NB4 (cell line): ENCODE measurements at regions not wholly inside any gene's neighbourhood (a gene's known extent, or its start where the extent isn't known, plus 50 kb on each side); places are given as distances from the start of the nearest gene placed in this dataset.

Source experiments
- MYC ChIP-seq: IDR thresholded peaks from 2 replicates; pipeline ENCODE4 v1.6.1; 2011; ENCODE audit warnings: low read depth, low read length
- TF ChIP-seq, protein P1 (sequence below): IDR thresholded peaks from one replicate; pipeline ENCODE4 v1.5.1; 2012; ENCODE audit warnings: low read depth, low read length

DNA sequence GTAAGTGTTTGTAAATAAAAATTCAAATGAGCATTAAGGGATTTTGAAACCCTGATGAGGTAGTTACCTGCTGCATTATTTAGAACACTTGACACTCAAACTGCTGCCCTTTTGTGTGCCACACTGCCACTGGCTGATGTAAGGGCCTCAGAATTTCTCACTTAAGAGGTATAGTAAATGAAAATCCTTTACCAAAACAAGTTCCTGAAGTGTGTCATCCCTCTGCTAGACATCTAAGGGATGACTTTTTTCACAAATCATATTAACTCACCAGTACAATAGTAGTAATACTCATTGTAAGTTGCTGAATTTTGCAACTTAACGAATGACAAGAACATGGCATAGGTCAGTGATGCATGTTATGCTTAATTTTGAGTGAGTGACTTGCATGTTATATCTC is 274.9 kb upstream of the UBE2E3 start:
- TF ChIP-seq, protein P1, sequence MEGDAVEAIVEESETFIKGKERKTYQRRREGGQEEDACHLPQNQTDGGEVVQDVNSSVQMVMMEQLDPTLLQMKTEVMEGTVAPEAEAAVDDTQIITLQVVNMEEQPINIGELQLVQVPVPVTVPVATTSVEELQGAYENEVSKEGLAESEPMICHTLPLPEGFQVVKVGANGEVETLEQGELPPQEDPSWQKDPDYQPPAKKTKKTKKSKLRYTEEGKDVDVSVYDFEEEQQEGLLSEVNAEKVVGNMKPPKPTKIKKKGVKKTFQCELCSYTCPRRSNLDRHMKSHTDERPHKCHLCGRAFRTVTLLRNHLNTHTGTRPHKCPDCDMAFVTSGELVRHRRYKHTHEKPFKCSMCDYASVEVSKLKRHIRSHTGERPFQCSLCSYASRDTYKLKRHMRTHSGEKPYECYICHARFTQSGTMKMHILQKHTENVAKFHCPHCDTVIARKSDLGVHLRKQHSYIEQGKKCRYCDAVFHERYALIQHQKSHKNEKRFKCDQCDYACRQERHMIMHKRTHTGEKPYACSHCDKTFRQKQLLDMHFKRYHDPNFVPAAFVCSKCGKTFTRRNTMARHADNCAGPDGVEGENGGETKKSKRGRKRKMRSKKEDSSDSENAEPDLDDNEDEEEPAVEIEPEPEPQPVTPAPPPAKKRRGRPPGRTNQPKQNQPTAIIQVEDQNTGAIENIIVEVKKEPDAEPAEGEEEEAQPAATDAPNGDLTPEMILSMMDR, result no peak
- no peak for TF ChIP-seq MYC
